LHCN-M2 (cell line): ENCODE measurements at regions not wholly inside any gene's neighbourhood (a gene's known extent, or its start where the extent isn't known, plus 50 kb on each side); places are given as distances from the start of the nearest gene placed in this dataset.
A peak's percentile ranks its signal among the peaks of the same experiment; 100 is the strongest.
"Not testable (repeated sequence)": the region's sequence is repeated elsewhere in the genome, so short reads cannot be mapped to it uniquely, and the experiment has no call there.

ENCODE experiments used
- DNase-seq: peaks from one replicate; pipeline ENCODE4 v3.0.0-alpha.2; 2012; ENCODE audit warnings: low read depth

GRCh38 chr12:25424211-25424731 is 128.8 kb downstream of the LMNTD1 start:
- no peak for DNase-seq

- DNase-seq = no peak
Measured at GRCh38 chr12:25423355-25424050, 129.6 kb downstream of the LMNTD1 start.

- no peak for DNase-seq
Measured at GRCh38 chr12:25422241-25422640, 130.8 kb downstream of the LMNTD1 start.

GRCh38 chr12:25421651-25422167 is 131.4 kb downstream of the LMNTD1 start:
- DNase-seq = no peak

GRCh38 chr12:25420116-25420515 is 133.0 kb downstream of the LMNTD1 start:
- no peak for DNase-seq

- DNase-seq = no peak
Measured at GRCh38 chr12:25419595-25419994, 133.5 kb downstream of the LMNTD1 start.

- peak; percentile 17 for DNase-seq
Measured at GRCh38 chr12:25417071-25417470, 136.0 kb downstream of the LMNTD1 start.

- DNase-seq = no peak
Measured at GRCh38 chr12:25416516-25416915, 136.6 kb downstream of the LMNTD1 start.

- no peak for DNase-seq
Measured at GRCh38 chr12:25415004-25415403, 138.1 kb downstream of the LMNTD1 start.

- DNase-seq = no peak
Measured at GRCh38 chr12:25412735-25413134, 140.3 kb downstream of the LMNTD1 start.

- no peak for DNase-seq
Measured at GRCh38 chr12:25404955-25405354, 148.1 kb downstream of the LMNTD1 start.

- no peak for DNase-seq
Measured at GRCh38 chr12:25401547-25402345, 151.0 kb upstream of the KRAS start.

- DNase-seq = no peak
Measured at GRCh38 chr12:25397001-25397400, 146.3 kb upstream of the KRAS start.

GRCh38 chr12:25395227-25395626 is 144.5 kb upstream of the KRAS start:
- no peak for DNase-seq

- not testable (repeated sequence) for DNase-seq
Measured at GRCh38 chr12:25394775-25395174, 144.0 kb upstream of the KRAS start.

GRCh38 chr12:25394025-25394424 is 143.3 kb upstream of the KRAS start:
- no peak for DNase-seq

GRCh38 chr12:25391346-25391745 is 140.6 kb upstream of the KRAS start:
- DNase-seq = not testable (repeated sequence)

- no peak for DNase-seq
Measured at GRCh38 chr12:25388183-25388582, 137.5 kb upstream of the KRAS start.

- DNase-seq = no peak
Measured at GRCh38 chr12:25387732-25388050, 137.0 kb upstream of the KRAS start.

- peak; percentile 84 for DNase-seq
Measured at GRCh38 chr12:25386831-25387731, 136.4 kb upstream of the KRAS start.

GRCh38 chr12:25384893-25385248 is 134.1 kb upstream of the KRAS start:
- DNase-seq = no peak
